GM23338 (cell line): ENCODE measurements at regions not wholly inside any gene's neighbourhood (a gene's known extent, or its start where the extent isn't known, plus 50 kb on each side); places are given as distances from the start of the nearest gene placed in this dataset.

ENCODE experiments used
- ATAC-seq: fragments of 200-7000 bp; cut with Tn5 transposase; 3 replicates; pipeline ENCODE4 v1.9.1; 2020
- DNase-seq: peaks from one replicate; pipeline ENCODE4 v3.0.0-alpha.2; 2015; ENCODE audit warnings: low spot score
- H2AFZ ChIP-seq: fragments of 200-600 bp; sonication (generic); 2 replicates; pipeline ENCODE4 v1.8.0; 2016; ENCODE audit warnings: antibody characterized with exemption, mild to moderate bottlenecking, moderate library complexity
- H3F3A ChIP-seq: fragments of 200-600 bp; sonication (generic); replicated peaks from 2 replicates; pipeline ENCODE4 v1.8.0; 2017; ENCODE audit warnings: antibody characterized with exemption, mixed run types, low read depth
- H3K27ac ChIP-seq: fragments of 200-600 bp; sonication (generic); 2 replicates; pipeline ENCODE4 v1.6.1; 2016; ENCODE audit warnings: low read depth
- H3K27me3 ChIP-seq: fragments of 200-600 bp; sonication (generic); 2 replicates; pipeline ENCODE4 v1.8.0; 2016; ENCODE audit warnings: mild to moderate bottlenecking, mixed run types, moderate library complexity; ENCODE audit not compliant: insufficient read depth
- H3K36me3 ChIP-seq: fragments of 200-600 bp; sonication (generic); 2 replicates; pipeline ENCODE4 v1.8.0; 2016; ENCODE audit warnings: mild to moderate bottlenecking; ENCODE audit not compliant: insufficient read depth
- H3K4me1 ChIP-seq: fragments of 200-600 bp; sonication (generic); 2 replicates; pipeline ENCODE4 v1.8.0; 2016; ENCODE audit warnings: mild to moderate bottlenecking, moderate library complexity; ENCODE audit not compliant: insufficient read depth
- H3K4me2 ChIP-seq: fragments of 200-600 bp; sonication (generic); 2 replicates; pipeline ENCODE4 v1.7.1; 2017; ENCODE audit warnings: mixed run types
- H3K4me3 ChIP-seq: fragments of 200-600 bp; sonication (generic); 2 replicates; pipeline ENCODE4 v1.6.1; 2016; ENCODE audit warnings: mixed run types
- H3K79me2 ChIP-seq: fragments of 200-600 bp; sonication (generic); replicated peaks from 2 replicates; pipeline ENCODE4 v1.8.0; 2017; ENCODE audit warnings: mild to moderate bottlenecking; ENCODE audit not compliant: insufficient read depth
- H3K9me2 ChIP-seq: fragments of 200-600 bp; sonication (generic); 2 replicates; pipeline ENCODE4 v1.8.0; 2017; ENCODE audit not compliant: insufficient read depth
- H4K20me1 ChIP-seq: fragments of 200-600 bp; sonication (generic); replicated peaks from 2 replicates; pipeline ENCODE4 v1.8.0; 2017; ENCODE audit warnings: mild to moderate bottlenecking; ENCODE audit not compliant: insufficient read depth
- H3K27ac Mint-ChIP-seq: 2 replicates; pipeline ENCODE4 v1.8.0; 2020; ENCODE audit warnings: inconsistent platforms, mild to moderate bottlenecking, moderate library complexity, mixed read lengths
- H3K27me3 Mint-ChIP-seq: 3 replicates; pipeline ENCODE4 v1.8.0; 2022; ENCODE audit warnings: low read depth, mild to moderate bottlenecking, moderate library complexity, mixed read lengths, inconsistent platforms; ENCODE audit not compliant: insufficient read depth, poor library complexity
- H3K36me3 Mint-ChIP-seq: 3 replicates; pipeline ENCODE4 v1.8.0; 2021; ENCODE audit warnings: low read depth, mild to moderate bottlenecking, inconsistent platforms, moderate library complexity, mixed read lengths
- H3K4me1 Mint-ChIP-seq: 3 replicates; pipeline ENCODE4 v1.8.0; 2020; ENCODE audit warnings: mild to moderate bottlenecking, inconsistent platforms, mixed read lengths
- H3K4me3 Mint-ChIP-seq: 3 replicates; pipeline ENCODE4 v1.8.0; 2021; ENCODE audit warnings: moderate library complexity, mild to moderate bottlenecking, inconsistent platforms, mixed read lengths
- H3K9me3 Mint-ChIP-seq: 3 replicates; pipeline ENCODE4 v1.8.0; 2020; ENCODE audit warnings: moderate library complexity, mild to moderate bottlenecking, inconsistent platforms, mixed read lengths
- CREB1 ChIP-seq: fragments of 250-450 bp; sonication (Bioruptor Pico); IDR thresholded peaks from 2 replicates; pipeline ENCODE4 v1.5.0; 2020; ENCODE audit warnings: low read depth, mild to moderate bottlenecking, moderate library complexity
- CTCF ChIP-seq, 2 experiments: fragments of 200-600 bp in 1 of 2; sonication (generic) in 1 of 2; conservative IDR thresholded peaks; 2 replicates each; pipeline versions ENCODE4 v1.5.1 to v1.6.1; 2016 to 2017; ENCODE audit warnings: antibody characterized with exemption in 2 of 2, low read depth in 2 of 2, mild to moderate bottlenecking in 2 of 2, moderate library complexity in 1 of 2
- ETS1 ChIP-seq: IDR thresholded peaks from 2 replicates; pipeline ENCODE4 v1.6.1; 2016; ENCODE audit warnings: antibody characterized with exemption
- EZH2 ChIP-seq: fragments of 200-600 bp; sonication (generic); IDR thresholded peaks from one replicate; pipeline ENCODE4 v1.8.0; 2017; ENCODE audit warnings: antibody characterized with exemption, mild to moderate bottlenecking, low read depth; ENCODE audit not compliant: unreplicated experiment
- EZH2phosphoT487 ChIP-seq: fragments of 200-600 bp; sonication (generic); IDR thresholded peaks from one replicate; pipeline ENCODE4 v1.8.1; 2018; ENCODE audit warnings: antibody characterized with exemption; ENCODE audit not compliant: unreplicated experiment
- POLR2AphosphoS5 ChIP-seq: IDR thresholded peaks from 2 replicates; pipeline ENCODE4 v1.6.1; 2016; ENCODE audit warnings: antibody characterized with exemption, low read depth
- STAT1 ChIP-seq: IDR thresholded peaks from one replicate; pipeline ENCODE4 v1.6.1; 2016; ENCODE audit warnings: antibody characterized with exemption; ENCODE audit not compliant: unreplicated experiment
- ZNF331 ChIP-seq: fragments of 250-450 bp; sonication (Bioruptor Pico); IDR thresholded peaks from 2 replicates; pipeline ENCODE4 v1.5.0; 2020; ENCODE audit warnings: low read depth, mild to moderate bottlenecking, moderate library complexity
- ZNF462 ChIP-seq: fragments of 250-450 bp; sonication (Bioruptor Pico); IDR thresholded peaks from 2 replicates; pipeline ENCODE4 v1.5.0; 2020; ENCODE audit warnings: mild to moderate bottlenecking, moderate library complexity

GRCh38 chr22:23481369-23481768, 98.7 kb downstream of the IGLL1 start (continued):
- TF ChIP-seq ZNF462 (CRISPR knock-in tag), result no peak
- no peak for TF ChIP-seq CREB1
- TF ChIP-seq ZNF331 (CRISPR knock-in tag), result no peak
- TF ChIP-seq POLR2AphosphoS5, result no peak
- no peak for TF ChIP-seq STAT1
- no peak for TF ChIP-seq EZH2phosphoT487

- H3K4me3 ChIP-seq, result no peak overlapping the region
- no peaks in the 10 kb centered on the region for H3K36me3 ChIP-seq
- H3K27ac ChIP-seq, result no peak overlapping the region
- H3K4me1 ChIP-seq, result no peaks in the 10 kb centered on the region
- H3K4me1 Mint-ChIP-seq, result no peaks in the 10 kb centered on the region
- H3K36me3 Mint-ChIP-seq, result no peaks in the 10 kb centered on the region
- H3K9me3 Mint-ChIP-seq, result no peaks in the 10 kb centered on the region
- no peaks in the 10 kb centered on the region for H3F3A ChIP-seq
- no peak overlapping the region for H3K4me3 Mint-ChIP-seq
- H3K27ac Mint-ChIP-seq, result no peak overlapping the region
- H3K4me2 ChIP-seq, result no peak overlapping the region
- no peak overlapping the region for H2AFZ ChIP-seq
- H4K20me1 ChIP-seq, result no peaks in the 10 kb centered on the region
- ATAC-seq (no peak), DNase-seq (no peak)
- H3K79me2 ChIP-seq, result no peaks in the 10 kb centered on the region
- peaks cover 4% of the 10 kb centered on the region for H3K27me3 Mint-ChIP-seq
- H3K27me3 ChIP-seq, result peaks cover 1% of the 10 kb centered on the region; the same call in 1 of the 2 replicates
- no peaks in the 10 kb centered on the region for H3K9me2 ChIP-seq
- TF ChIP-seq ETS1, result no peak
- TF ChIP-seq EZH2phosphoT487, result no peak
- no peak for TF ChIP-seq CTCF (conservative IDR thresholded peaks at IDR 0.05; ENCODE audit: low read depth in 2 of 2)
- TF ChIP-seq EZH2, result no peak
- no peak for TF ChIP-seq STAT1
- no peak for TF ChIP-seq ZNF331 (CRISPR knock-in tag)
Observed at GRCh38 chr22:23478175-23478574, 101.9 kb downstream of the IGLL1 start.
